Ovary (tissue), 7 donors: ENCODE measurements at regions not wholly inside any gene's neighbourhood (a gene's known extent, or its start where the extent isn't known, plus 50 kb on each side); places are given as distances from the start of the nearest gene placed in this dataset.

ENCODE experiments used
- DNase-seq, 5 donors: peaks; one replicate each; pipeline ENCODE4 v3.0.0-alpha.2; 2019 to 2020
- H3K27ac ChIP-seq, 2 donors: fragments of 200-600 bp; one replicate each; pipeline versions ENCODE4 v1.5.1 to v1.8.0; 2019 to 2022
- H3K27me3 ChIP-seq: fragments of 200-600 bp; one replicate; pipeline ENCODE4 v1.8.0; 2022
- H3K36me3 ChIP-seq: fragments of 200-600 bp; sonication (generic); one replicate; pipeline ENCODE4 v1.5.1; 2019
- H3K4me1 ChIP-seq: one replicate; pipeline ENCODE4 v1.8.1; 2013; ENCODE audit warnings: mild to moderate bottlenecking, moderate library complexity; ENCODE audit not compliant: insufficient read depth
- H3K4me3 ChIP-seq: fragments of 200-600 bp; sonication (generic); one replicate; pipeline ENCODE4 v1.5.1; 2017
- H3K9me3 ChIP-seq, 2 donors: fragments of 200-600 bp in 1 of 2; sonication (generic) in 1 of 2; one replicate each; pipeline versions ENCODE4 v1.5.1 to v1.8.1; 2013 to 2019; ENCODE audit warnings: mild to moderate bottlenecking in 1 of 2, moderate library complexity in 1 of 2
- EP300 ChIP-seq: sonication (generic); formaldehyde crosslinking; IDR thresholded peaks from one replicate; pipeline ENCODE4 v1.6.1; 2017; ENCODE audit warnings: antibody characterized with exemption
- POLR2A ChIP-seq: fragments of 450-650 bp; IDR thresholded peaks from one replicate; pipeline ENCODE4 v1.6.1; 2017; ENCODE audit warnings: antibody characterized with exemption, mild to moderate bottlenecking, moderate library complexity
- WGBS, 3 donors: extraction: QIAGEN DNeasy Blood & Tissue Kit in 1 of 3; methylation state at CpG; one replicate each; pipeline versions ENCODE4 v1.1.5 to v1.1.7; 2013 to 2017; 5-methylcytosine and 5-hydroxymethylcytosine counted together
- intact Hi-C, 4 donors: fragments of 100-400 bp; cut with DNase I; formaldehyde crosslinking; loops; one replicate each; pipeline versions ENCODE4 v1.11.0 to v1.15.1; 2022 to 2023
- TF ChIP-seq, protein P1 (sequence below), 3 donors: fragments of 450-650 bp in 2 of 3; fragments of 200-600 bp in 1 of 3; IDR thresholded peaks; one replicate each; pipeline versions ENCODE4 v1.5.1 to v1.8.0; 2016 to 2022; ENCODE audit warnings: antibody characterized with exemption in 3 of 3, mild to moderate bottlenecking in 1 of 3
- donor health status: DM: no; HTN: no; CAD: no; lungs with moderate emphysema.
- donor health status: DM: no; HTN: no; CAD: no.
- donor health status: Bipolar disorder and iron deficiency.
- donor health status: DM: no; HTN: no; CAD: no.
- donor health status: DM: yes; HTN: yes; CAD: no.

DNA sequence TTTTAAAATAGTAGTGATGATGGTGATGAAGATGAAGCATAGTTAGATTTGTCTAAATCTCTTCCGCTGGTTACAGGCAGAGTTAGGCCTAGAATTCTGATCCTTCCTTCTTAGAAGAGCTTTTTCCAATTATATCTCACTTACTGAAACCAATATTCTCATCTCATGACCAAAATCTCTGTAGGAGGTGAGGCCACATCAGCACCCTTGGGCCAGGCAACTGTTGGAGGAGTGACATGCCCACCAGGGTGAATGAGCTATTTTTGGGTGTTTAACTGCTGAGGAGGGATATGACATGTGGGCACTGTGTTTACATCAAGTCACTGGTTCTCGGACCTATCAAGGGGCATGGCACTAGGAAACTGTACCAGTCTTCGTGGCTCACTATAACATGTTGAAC, 102.2 kb upstream of the SLC24A3 start:
- H3K9me3 ChIP-seq = no peaks in the 10 kb centered on the region
- intact Hi-C loops = no loop called here
- no peaks in the 10 kb centered on the region for H3K27me3 ChIP-seq
- no peak overlapping the region for H3K4me3 ChIP-seq
- H3K4me1 ChIP-seq = no peaks in the 10 kb centered on the region
- WGBS, 3 donors = 70 to 87% (median 81%) methylated on average over 3 of the region's 3 CpGs
- no peak overlapping the region for H3K27ac ChIP-seq
- TF ChIP-seq, protein P1, sequence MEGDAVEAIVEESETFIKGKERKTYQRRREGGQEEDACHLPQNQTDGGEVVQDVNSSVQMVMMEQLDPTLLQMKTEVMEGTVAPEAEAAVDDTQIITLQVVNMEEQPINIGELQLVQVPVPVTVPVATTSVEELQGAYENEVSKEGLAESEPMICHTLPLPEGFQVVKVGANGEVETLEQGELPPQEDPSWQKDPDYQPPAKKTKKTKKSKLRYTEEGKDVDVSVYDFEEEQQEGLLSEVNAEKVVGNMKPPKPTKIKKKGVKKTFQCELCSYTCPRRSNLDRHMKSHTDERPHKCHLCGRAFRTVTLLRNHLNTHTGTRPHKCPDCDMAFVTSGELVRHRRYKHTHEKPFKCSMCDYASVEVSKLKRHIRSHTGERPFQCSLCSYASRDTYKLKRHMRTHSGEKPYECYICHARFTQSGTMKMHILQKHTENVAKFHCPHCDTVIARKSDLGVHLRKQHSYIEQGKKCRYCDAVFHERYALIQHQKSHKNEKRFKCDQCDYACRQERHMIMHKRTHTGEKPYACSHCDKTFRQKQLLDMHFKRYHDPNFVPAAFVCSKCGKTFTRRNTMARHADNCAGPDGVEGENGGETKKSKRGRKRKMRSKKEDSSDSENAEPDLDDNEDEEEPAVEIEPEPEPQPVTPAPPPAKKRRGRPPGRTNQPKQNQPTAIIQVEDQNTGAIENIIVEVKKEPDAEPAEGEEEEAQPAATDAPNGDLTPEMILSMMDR (IDR thresholded peaks at IDR 0.05) = no peak
- no peak for TF ChIP-seq POLR2A
- TF ChIP-seq EP300 = no peak
- no peak for DNase-seq
- no peaks in the 10 kb centered on the region for H3K36me3 ChIP-seq

DNA sequence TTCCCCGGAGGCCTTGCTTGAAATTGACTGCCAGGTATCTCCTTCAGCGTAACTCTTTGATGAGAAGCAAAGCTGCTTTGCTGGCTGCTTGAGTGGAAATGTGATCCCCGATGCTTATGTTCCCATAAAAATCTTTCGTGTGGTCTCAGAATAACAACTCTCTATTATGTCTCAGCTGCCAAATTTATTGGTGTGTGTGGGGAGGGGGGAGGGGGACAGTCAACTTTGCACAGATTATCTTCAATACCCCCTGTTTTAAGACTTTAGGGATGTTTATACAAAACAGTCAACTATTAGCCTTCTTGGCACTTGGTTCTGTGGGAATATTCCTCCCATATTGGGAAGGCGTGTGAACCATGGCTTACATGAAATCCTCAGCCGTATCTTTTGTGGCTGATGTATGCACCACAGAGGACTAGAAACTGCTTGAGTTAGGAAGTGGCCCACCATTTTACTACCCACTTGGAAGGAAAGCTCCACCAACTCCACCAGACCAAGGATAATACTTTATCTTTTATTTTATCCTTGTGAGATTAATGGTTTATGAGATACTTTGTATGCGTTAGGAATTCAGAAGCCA, 101.5 kb upstream of the SLC24A3 start:
- Histone ChIP-seq H3K27ac (no peak overlapping the region), H3K27me3 (no peaks in the 10 kb centered on the region), H3K9me3 (no peaks in the 10 kb centered on the region), H3K4me3 (no peak overlapping the region), H3K4me1 (no peaks in the 10 kb centered on the region), H3K36me3 (no peaks in the 10 kb centered on the region)
- intact Hi-C loops = no loop called here
- DNase-seq = no peak
- TF ChIP-seq, protein P1 (IDR thresholded peaks at IDR 0.05) = no peak
- TF ChIP-seq EP300 (no peak), POLR2A (no peak)
- 11 to 24% (median 16%) methylated on average over 7 of the region's 7 CpGs for WGBS, 3 donors

DNA sequence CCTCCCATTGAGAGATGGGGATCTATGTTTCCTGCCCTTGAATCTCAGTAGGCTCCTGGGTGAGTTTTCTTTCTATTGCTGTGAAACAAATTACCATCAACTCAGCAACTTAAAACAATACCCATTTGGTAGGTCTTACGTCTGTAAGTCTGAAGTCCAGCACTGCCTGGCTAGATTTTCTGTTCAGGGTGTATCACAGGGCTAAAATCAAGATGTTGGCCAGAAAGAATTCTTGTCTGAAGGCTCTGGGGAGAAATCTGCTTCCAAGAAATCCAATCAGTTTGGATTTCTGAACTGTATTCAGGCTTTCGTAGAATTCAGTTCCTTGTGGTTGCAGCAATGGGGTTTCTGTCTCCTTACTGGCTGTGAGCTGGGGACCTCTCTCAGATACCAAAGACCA, 99.6 kb upstream of the SLC24A3 start:
- Histone ChIP-seq H3K27me3 (no peaks in the 10 kb centered on the region), H3K9me3 (no peaks in the 10 kb centered on the region), H3K36me3 (no peaks in the 10 kb centered on the region), H3K4me1 (no peaks in the 10 kb centered on the region), H3K27ac (no peak overlapping the region), H3K4me3 (no peak overlapping the region)
- TF ChIP-seq EP300 = no peak
- TF ChIP-seq POLR2A = no peak
- TF ChIP-seq, protein P1 (IDR thresholded peaks at IDR 0.05) = no peak
- DNase-seq = no peak
- 83 to 94% (median 88%) methylated on average over 2 of the region's 2 CpGs for WGBS, 3 donors
- intact Hi-C loops = no loop called here

DNA sequence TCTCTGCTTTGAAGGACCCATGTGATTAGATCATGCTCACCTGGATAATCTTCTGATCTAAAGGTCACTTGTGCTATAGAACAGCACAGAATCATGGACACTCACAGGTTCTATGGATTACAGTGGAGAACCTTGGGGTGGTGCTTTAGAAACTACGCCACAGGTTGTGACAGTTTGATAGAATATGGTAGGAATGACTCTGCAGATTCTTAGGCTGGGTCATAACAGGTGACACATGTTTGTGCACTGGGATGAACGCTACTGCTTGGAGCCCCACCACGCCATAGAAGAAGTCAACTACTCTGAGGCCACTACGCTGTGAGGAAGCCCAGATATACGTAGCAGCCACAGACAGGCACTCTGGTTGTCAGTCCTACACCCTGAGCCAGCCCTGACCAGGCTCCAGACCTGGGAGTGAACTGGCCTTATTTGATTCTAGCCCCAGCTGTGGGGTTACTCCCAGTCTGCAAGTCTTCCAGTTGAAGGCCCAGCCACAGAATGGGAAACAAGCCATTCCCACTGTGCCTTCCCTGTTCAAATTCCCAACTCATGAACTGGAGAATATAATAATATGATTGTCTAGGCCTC, 99.0 kb upstream of the SLC24A3 start:
- no peak overlapping the region for H3K27ac ChIP-seq
- no peaks in the 10 kb centered on the region for H3K36me3 ChIP-seq
- H3K4me3 ChIP-seq = no peak overlapping the region
- 89 to 94% (median 93%) methylated on average over 5 of the region's 5 CpGs for WGBS, 3 donors
- no peaks in the 10 kb centered on the region for H3K27me3 ChIP-seq
- TF ChIP-seq EP300 (no peak), POLR2A (no peak)
- TF ChIP-seq, protein P1 (IDR thresholded peaks at IDR 0.05) = no peak
- no peak for DNase-seq
- intact Hi-C loops = no loop called here
- no peaks in the 10 kb centered on the region for H3K9me3 ChIP-seq
- H3K4me1 ChIP-seq = no peaks in the 10 kb centered on the region
